ENCODE measurements at regions not wholly inside any gene's neighbourhood (a gene's known extent, or its start where the extent isn't known, plus 50 kb on each side); places are given as distances from the start of the nearest gene placed in this dataset.

GRCh38 chr15:61537337-61537736 is 308.2 kb upstream of the RORA start:
- Histone ChIP-seq H3K9ac (ENCODE audit: control insufficient read depth, extremely low read depth, insufficient read depth, low read length) (no peak overlapping the region), H3K36me3 (ENCODE audit: control insufficient read depth in 2 of 2, extremely low read depth in 1 of 2, insufficient read depth in 2 of 2, low read length in 2 of 2) (no peaks in the 10 kb centered on the region), H3K4me1 (ENCODE audit: control insufficient read depth, extremely low read depth, insufficient read depth, low read length) (no peaks in the 10 kb centered on the region), H3K27ac (ENCODE audit: control insufficient read depth, insufficient read depth, low read length) (no peak overlapping the region), H3K4me3 (ENCODE audit: control insufficient read depth in 2 of 3, extremely low read depth in 1 of 3, insufficient read depth in 2 of 3, low read depth in 1 of 3, low read length in 3 of 3) (no peak overlapping the region), H2AFZ (ENCODE audit: control insufficient read depth, low read length) (no peak overlapping the region), H3K9me3 (ENCODE audit: control insufficient read depth, low read depth, low read length) (no peaks in the 10 kb centered on the region), H3K9me1 (ENCODE audit: control insufficient read depth, extremely low read depth, insufficient read depth, low read length) (no peaks in the 10 kb centered on the region), H3K79me2 (ENCODE audit: control insufficient read depth, insufficient read depth, low read length) (no peaks in the 10 kb centered on the region), H3K4me2 (ENCODE audit: control insufficient read depth, extremely low read depth, insufficient read depth, low read depth, low read length) (no peak overlapping the region), H4K20me1 (ENCODE audit: control insufficient read depth, extremely low read depth, insufficient read depth, low read length) (no peaks in the 10 kb centered on the region), H3K27me3 (ENCODE audit: control insufficient read depth, extremely low read depth, insufficient read depth, low read length) (peaks cover 9% of the 10 kb centered on the region)
- no peak for TF ChIP-seq EZH2 (IDR thresholded peaks at IDR 0.05; ENCODE audit: low read length)
- TF ChIP-seq, protein P1, sequence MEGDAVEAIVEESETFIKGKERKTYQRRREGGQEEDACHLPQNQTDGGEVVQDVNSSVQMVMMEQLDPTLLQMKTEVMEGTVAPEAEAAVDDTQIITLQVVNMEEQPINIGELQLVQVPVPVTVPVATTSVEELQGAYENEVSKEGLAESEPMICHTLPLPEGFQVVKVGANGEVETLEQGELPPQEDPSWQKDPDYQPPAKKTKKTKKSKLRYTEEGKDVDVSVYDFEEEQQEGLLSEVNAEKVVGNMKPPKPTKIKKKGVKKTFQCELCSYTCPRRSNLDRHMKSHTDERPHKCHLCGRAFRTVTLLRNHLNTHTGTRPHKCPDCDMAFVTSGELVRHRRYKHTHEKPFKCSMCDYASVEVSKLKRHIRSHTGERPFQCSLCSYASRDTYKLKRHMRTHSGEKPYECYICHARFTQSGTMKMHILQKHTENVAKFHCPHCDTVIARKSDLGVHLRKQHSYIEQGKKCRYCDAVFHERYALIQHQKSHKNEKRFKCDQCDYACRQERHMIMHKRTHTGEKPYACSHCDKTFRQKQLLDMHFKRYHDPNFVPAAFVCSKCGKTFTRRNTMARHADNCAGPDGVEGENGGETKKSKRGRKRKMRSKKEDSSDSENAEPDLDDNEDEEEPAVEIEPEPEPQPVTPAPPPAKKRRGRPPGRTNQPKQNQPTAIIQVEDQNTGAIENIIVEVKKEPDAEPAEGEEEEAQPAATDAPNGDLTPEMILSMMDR (optimal IDR thresholded peaks at IDR 0.05 in 1 of 3, IDR thresholded peaks at IDR 0.05 in 1 of 3, conservative IDR thresholded peaks at IDR 0.05 in 1 of 3; ENCODE audit: extremely low read depth in 1 of 3, insufficient read depth in 2 of 3, low read length in 3 of 3), result no peak
- dilution Hi-C loops (cut with MboI; ENCODE audit: extremely low pct_ligation_motif_present, low sequenced_read_pairs), result no loop called here
- FAIRE-seq (no peak), DNase-seq (ENCODE audit: low read depth, low spot score) (no peak)

GRCh38 chr15:61534986-61535385 is 305.9 kb upstream of the RORA start:
- H3K27me3 ChIP-seq (ENCODE audit: control insufficient read depth, extremely low read depth, insufficient read depth, low read length), result peaks cover 9% of the 10 kb centered on the region

More at GRCh38 chr15:61534986-61535385, 305.9 kb upstream of the RORA start:
- H3K9me3 ChIP-seq (ENCODE audit: control insufficient read depth, low read depth, low read length), result no peaks in the 10 kb centered on the region
- DNase-seq (ENCODE audit: low read depth, low spot score) (no peak), FAIRE-seq (no peak)
- no peak overlapping the region for H3K9ac ChIP-seq (ENCODE audit: control insufficient read depth, extremely low read depth, insufficient read depth, low read length)
- no peak overlapping the region for H3K4me2 ChIP-seq (ENCODE audit: control insufficient read depth, extremely low read depth, insufficient read depth, low read depth, low read length)
- no peaks in the 10 kb centered on the region for H3K9me1 ChIP-seq (ENCODE audit: control insufficient read depth, extremely low read depth, insufficient read depth, low read length)
- H3K79me2 ChIP-seq (ENCODE audit: control insufficient read depth, insufficient read depth, low read length), result no peaks in the 10 kb centered on the region
- no peaks in the 10 kb centered on the region for H3K36me3 ChIP-seq (ENCODE audit: control insufficient read depth in 2 of 2, extremely low read depth in 1 of 2, insufficient read depth in 2 of 2, low read length in 2 of 2)
- no peaks in the 10 kb centered on the region for H3K4me1 ChIP-seq (ENCODE audit: control insufficient read depth, extremely low read depth, insufficient read depth, low read length)
- dilution Hi-C loops (cut with MboI; ENCODE audit: extremely low pct_ligation_motif_present, low sequenced_read_pairs), result no loop called here
- no peaks in the 10 kb centered on the region for H4K20me1 ChIP-seq (ENCODE audit: control insufficient read depth, extremely low read depth, insufficient read depth, low read length)
- no peak overlapping the region for H2AFZ ChIP-seq (ENCODE audit: control insufficient read depth, low read length)
- H3K27ac ChIP-seq (ENCODE audit: control insufficient read depth, insufficient read depth, low read length), result no peak overlapping the region
- no peak for TF ChIP-seq EZH2 (IDR thresholded peaks at IDR 0.05; ENCODE audit: low read length)
- TF ChIP-seq, protein P1 (optimal IDR thresholded peaks at IDR 0.05 in 1 of 3, IDR thresholded peaks at IDR 0.05 in 1 of 3, conservative IDR thresholded peaks at IDR 0.05 in 1 of 3; ENCODE audit: extremely low read depth in 1 of 3, insufficient read depth in 2 of 3, low read length in 3 of 3), result no peak
- no peak overlapping the region for H3K4me3 ChIP-seq (ENCODE audit: control insufficient read depth in 2 of 3, extremely low read depth in 1 of 3, insufficient read depth in 2 of 3, low read depth in 1 of 3, low read length in 3 of 3)

Measured in keratinocyte (primary cell).